Transverse colon (tissue), 4 donors: ENCODE measurements at regions not wholly inside any gene's neighbourhood (a gene's known extent, or its start where the extent isn't known, plus 50 kb on each side); places are given as distances from the start of the nearest gene placed in this dataset.

Experiments used
- DNase-seq: peaks from one replicate; pipeline ENCODE4 v3.0.0-alpha.2; 2019
- H3K27ac ChIP-seq, 4 donors: fragments of 200-600 bp; sonication (generic); 2 replicates each; pipeline ENCODE4 v1.5.1; 2016 to 2018; ENCODE audit warnings: inconsistent platforms in 4 of 4
- H3K27me3 ChIP-seq: fragments of 200-600 bp; sonication (generic); 2 replicates; pipeline ENCODE4 v1.5.1; 2017; ENCODE audit warnings: inconsistent platforms
- H3K36me3 ChIP-seq, 4 donors: fragments of 200-600 bp; sonication (generic); 2 replicates each; pipeline ENCODE4 v1.5.1; 2017 to 2019; ENCODE audit warnings: inconsistent platforms in 4 of 4
- H3K4me1 ChIP-seq, 4 donors: fragments of 200-600 bp; sonication (generic); 2 replicates each; pipeline ENCODE4 v1.5.1; 2017 to 2020; ENCODE audit warnings: inconsistent platforms in 4 of 4
- H3K4me3 ChIP-seq, 4 donors: fragments of 200-600 bp; sonication (generic); 1 replicate in 1 of 4; 2 replicates in 3 of 4; pipeline versions ENCODE4 v1.5.1 to v1.6.1; 2017 to 2019; ENCODE audit warnings: inconsistent platforms in 4 of 4
- H3K9me3 ChIP-seq, 2 donors: fragments of 200-600 bp; sonication (generic); 2 replicates each; pipeline ENCODE4 v1.5.1; 2017 to 2019; ENCODE audit warnings: inconsistent platforms in 2 of 2
- EP300 ChIP-seq: sonication (generic); formaldehyde crosslinking; IDR thresholded peaks from one replicate; pipeline ENCODE4 v1.6.1; 2017; ENCODE audit warnings: antibody characterized with exemption, low read depth
- POLR2A ChIP-seq: fragments of 450-650 bp; IDR thresholded peaks from one replicate; pipeline ENCODE4 v1.6.1; 2016; ENCODE audit warnings: antibody characterized with exemption, mild to moderate bottlenecking, moderate library complexity
- POLR2AphosphoS5 ChIP-seq, 3 donors: sonication (generic); formaldehyde crosslinking; IDR thresholded peaks; one replicate each; pipeline ENCODE4 v1.6.1; 2016; ENCODE audit warnings: antibody characterized with exemption in 3 of 3
- WGBS, 2 donors: methylation state at CpG; one replicate each; pipeline ENCODE4 v1.1.5; 2018; ENCODE audit warnings: low coverage in 1 of 2; 5-methylcytosine and 5-hydroxymethylcytosine counted together
- in situ Hi-C, 4 donors: fragments of 200-750 bp; cut with MboI; loops; one replicate each; pipeline versions ENCODE4 v1.15.0 to v1.15.1; 2017; ENCODE audit warnings: low sequenced_read_pairs in 3 of 4, low pct_ligation_motif_present in 1 of 4, low pct_unique_long_range_greater_than_20kb in 1 of 4
- intact Hi-C: fragments of 100-400 bp; cut with DNase I; formaldehyde crosslinking; loops from one replicate; pipeline ENCODE4 v1.15.1; 2023; ENCODE audit warnings: low total_unique reads
- TF ChIP-seq, protein P1 (sequence below), 5 experiments: fragments of 200-600 bp in 3 of 5; fragments of 450-650 bp in 2 of 5; sonication (generic) in 3 of 5; IDR thresholded peaks; 1 replicate in 2 of 5; 2 replicates in 3 of 5; pipeline ENCODE4 v1.5.1; 2016 to 2017; ENCODE audit warnings: antibody characterized with exemption in 5 of 5, inconsistent platforms in 3 of 5, mild to moderate bottlenecking in 2 of 5, moderate library complexity in 1 of 5

DNA sequence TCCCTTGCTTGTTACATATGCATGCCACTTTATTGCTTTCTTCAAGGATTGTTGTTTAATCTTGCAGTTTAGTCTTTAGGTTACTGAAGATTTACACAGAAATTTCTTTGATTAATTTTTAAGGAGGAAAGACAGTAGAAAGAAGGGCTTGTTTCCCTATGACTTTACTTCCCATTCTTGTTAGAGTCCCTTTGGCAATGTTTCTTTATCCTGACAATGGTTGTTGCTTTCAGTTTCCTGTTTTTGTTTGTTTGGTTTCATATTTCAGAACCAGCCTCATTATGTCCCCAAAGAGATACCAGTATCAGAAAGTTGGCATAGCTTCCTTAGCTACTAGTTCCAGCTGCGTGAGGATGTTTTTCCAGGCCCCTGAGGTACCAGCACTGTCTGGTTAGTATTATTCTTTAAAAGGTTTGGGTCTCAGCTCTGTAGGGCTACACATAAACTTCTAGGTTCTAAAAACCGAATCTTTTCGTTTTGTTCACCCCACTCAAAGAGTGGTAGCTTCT is 61.3 kb upstream of the UNC5C start:
- H3K4me3 ChIP-seq = no peak overlapping the region
- WGBS, 2 donors = 69 to 85% methylated on average over 3 of the region's 3 CpGs
- in situ Hi-C loops = no loop called here
- no peaks in the 10 kb centered on the region for H3K9me3 ChIP-seq
- no peaks in the 10 kb centered on the region for H3K4me1 ChIP-seq
- TF ChIP-seq POLR2A (no peak), EP300 (no peak), POLR2AphosphoS5 (IDR thresholded peaks at IDR 0.05) (no peak)
- TF ChIP-seq, protein P1, sequence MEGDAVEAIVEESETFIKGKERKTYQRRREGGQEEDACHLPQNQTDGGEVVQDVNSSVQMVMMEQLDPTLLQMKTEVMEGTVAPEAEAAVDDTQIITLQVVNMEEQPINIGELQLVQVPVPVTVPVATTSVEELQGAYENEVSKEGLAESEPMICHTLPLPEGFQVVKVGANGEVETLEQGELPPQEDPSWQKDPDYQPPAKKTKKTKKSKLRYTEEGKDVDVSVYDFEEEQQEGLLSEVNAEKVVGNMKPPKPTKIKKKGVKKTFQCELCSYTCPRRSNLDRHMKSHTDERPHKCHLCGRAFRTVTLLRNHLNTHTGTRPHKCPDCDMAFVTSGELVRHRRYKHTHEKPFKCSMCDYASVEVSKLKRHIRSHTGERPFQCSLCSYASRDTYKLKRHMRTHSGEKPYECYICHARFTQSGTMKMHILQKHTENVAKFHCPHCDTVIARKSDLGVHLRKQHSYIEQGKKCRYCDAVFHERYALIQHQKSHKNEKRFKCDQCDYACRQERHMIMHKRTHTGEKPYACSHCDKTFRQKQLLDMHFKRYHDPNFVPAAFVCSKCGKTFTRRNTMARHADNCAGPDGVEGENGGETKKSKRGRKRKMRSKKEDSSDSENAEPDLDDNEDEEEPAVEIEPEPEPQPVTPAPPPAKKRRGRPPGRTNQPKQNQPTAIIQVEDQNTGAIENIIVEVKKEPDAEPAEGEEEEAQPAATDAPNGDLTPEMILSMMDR (IDR thresholded peaks at IDR 0.05) = no peak
- intact Hi-C loops = no loop called here
- H3K36me3 ChIP-seq = no peaks in the 10 kb centered on the region
- no peak for DNase-seq
- no peaks in the 10 kb centered on the region for H3K27me3 ChIP-seq
- no peak overlapping the region for H3K27ac ChIP-seq

DNA sequence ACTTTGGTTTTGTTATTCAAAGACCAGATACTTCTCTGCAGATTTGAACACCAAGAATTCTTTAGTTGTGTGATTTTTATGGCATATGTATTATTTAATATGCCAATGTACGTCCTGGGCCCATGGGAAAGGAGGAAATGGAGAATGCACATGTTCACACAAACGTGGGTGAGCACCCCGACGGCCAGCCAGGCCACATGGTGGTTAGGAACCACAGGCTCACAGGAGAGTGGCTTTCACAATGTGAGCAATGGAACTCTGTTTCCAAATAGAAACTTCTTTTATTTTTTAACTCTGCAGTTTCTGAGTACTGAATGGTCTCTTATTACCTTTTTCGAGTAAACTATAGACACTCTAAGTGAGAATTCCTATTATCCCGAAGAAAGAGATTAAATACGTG is 58.0 kb upstream of the UNC5C start:
- in situ Hi-C loops = no loop called here
- 58 to 73% methylated on average over 7 of the region's 7 CpGs for WGBS, 2 donors
- H3K27ac ChIP-seq = no peak overlapping the region

DNA sequence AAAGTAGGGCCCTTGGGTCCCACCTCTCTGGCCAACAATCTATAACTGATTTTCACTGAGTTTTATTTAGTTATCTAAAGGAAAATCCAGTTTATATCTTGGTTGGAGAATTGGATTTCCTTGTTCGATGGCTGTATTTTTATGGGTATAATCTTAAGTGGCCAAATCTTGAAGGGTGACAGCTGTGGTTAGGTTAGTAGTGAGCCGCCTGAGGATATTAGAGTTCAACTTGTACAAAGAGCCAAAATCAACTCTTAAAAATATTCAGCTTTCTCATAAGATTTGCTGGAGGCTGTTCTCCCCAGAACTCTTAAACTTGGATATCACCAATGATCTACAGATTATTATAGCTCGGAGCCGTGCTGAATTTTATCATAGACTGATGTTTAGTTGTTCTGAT is 54.6 kb upstream of the UNC5C start:
- no peaks in the 10 kb centered on the region for H3K9me3 ChIP-seq
- WGBS, 2 donors = 66 to 92% methylated on average over 2 to 4 of the region's 4 CpGs
- intact Hi-C loops = no loop called here
- no peak for DNase-seq
- no peaks in the 10 kb centered on the region for H3K4me1 ChIP-seq
- no peaks in the 10 kb centered on the region for H3K27me3 ChIP-seq
- no peaks in the 10 kb centered on the region for H3K36me3 ChIP-seq
- no peak overlapping the region for H3K27ac ChIP-seq
- in situ Hi-C loops = no loop called here
- no peak overlapping the region for H3K4me3 ChIP-seq
- TF ChIP-seq EP300 (no peak), POLR2A (no peak), POLR2AphosphoS5 (IDR thresholded peaks at IDR 0.05) (no peak)
- TF ChIP-seq, protein P1 (IDR thresholded peaks at IDR 0.05) = no peak

More for the DNA sequence above, 58.0 kb upstream of the UNC5C start:
- intact Hi-C loops = no loop called here
- Histone ChIP-seq H3K36me3 (no peaks in the 10 kb centered on the region), H3K4me3 (no peak overlapping the region), H3K4me1 (no peaks in the 10 kb centered on the region), H3K27me3 (no peaks in the 10 kb centered on the region), H3K9me3 (no peaks in the 10 kb centered on the region)
- no peak for DNase-seq
- no peak for TF ChIP-seq POLR2A
- no peak for TF ChIP-seq POLR2AphosphoS5 (IDR thresholded peaks at IDR 0.05)
- TF ChIP-seq, protein P1 (IDR thresholded peaks at IDR 0.05) = no peak
- TF ChIP-seq EP300 = no peak

DNA sequence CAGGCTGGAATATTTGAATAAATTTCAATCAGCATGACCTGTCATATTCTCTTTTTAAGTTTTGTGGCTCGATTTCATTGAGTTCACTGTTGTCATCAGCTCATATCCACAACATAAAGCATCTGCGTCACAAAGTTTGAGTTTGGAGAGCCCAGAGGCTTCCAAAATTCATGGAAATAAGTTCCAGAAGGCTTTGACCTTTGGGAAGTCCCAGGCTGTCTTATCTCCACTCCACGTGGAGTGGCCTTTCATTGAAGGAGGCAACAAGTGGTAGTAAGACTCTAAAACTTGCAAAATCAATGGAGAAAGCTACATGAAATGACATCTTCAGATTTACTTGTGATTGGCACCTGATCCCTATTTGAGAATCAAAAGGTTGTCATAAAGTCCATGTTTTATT is 54.1 kb upstream of the UNC5C start:
- Histone ChIP-seq H3K4me3 (no peak overlapping the region), H3K36me3 (no peaks in the 10 kb centered on the region), H3K27ac (no peak overlapping the region), H3K4me1 (no peaks in the 10 kb centered on the region), H3K9me3 (no peaks in the 10 kb centered on the region), H3K27me3 (no peaks in the 10 kb centered on the region)
- DNase-seq = no peak
- in situ Hi-C loops = no loop called here
- TF ChIP-seq POLR2AphosphoS5 (IDR thresholded peaks at IDR 0.05) (no peak), POLR2A (no peak), EP300 (no peak)
- TF ChIP-seq, protein P1 (IDR thresholded peaks at IDR 0.05) = no peak
- 61 to 67% methylated on average over 3 of the region's 3 CpGs for WGBS, 2 donors
- intact Hi-C loops = no loop called here
